SKM-1 treated with dmso at 0.1 percent for 144 hours (cell line): ENCODE measurements at regions not wholly inside any gene's neighbourhood (a gene's known extent, or its start where the extent isn't known, plus 50 kb on each side); places are given as distances from the start of the nearest gene placed in this dataset.

Experiments used
- DNase-seq: peaks from one replicate; lab custom pipeline; 2025; ENCODE audit not compliant: unreplicated experiment; lab: John Stamatoyannopoulos, UW

DNA sequence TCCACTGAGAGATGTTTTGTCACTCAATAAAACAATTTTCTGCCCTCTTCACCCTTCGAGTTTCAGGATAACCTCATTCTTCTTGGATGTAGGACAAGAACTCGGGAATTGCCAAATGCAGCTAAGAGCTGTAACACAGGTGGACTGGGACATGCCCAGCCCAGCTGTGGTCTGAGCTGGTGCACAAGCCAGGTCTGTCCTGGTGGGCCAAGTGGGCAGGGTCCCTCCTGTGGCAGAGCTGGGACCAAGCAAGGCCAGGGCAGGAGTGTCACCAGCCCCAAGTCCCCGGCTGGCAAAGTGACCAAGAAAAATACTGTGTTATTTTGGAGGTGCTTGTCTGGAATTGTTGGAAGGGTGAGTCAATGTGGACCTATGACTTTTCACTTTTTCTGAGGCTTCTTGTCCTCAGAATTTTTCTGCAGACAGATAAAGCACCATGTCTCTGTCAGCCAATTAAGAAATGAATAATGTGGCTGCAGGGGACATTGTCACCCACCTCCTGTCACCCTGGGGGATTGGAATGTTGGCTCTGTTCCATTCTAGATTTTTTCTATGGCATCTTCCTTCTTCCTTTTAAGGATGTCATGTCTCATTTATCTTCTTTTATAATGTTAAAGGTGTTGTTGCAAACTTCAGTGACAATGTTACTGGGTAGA lies 645.2 kb upstream of the EPHA6 start:
- no peak for DNase-seq

DNA sequence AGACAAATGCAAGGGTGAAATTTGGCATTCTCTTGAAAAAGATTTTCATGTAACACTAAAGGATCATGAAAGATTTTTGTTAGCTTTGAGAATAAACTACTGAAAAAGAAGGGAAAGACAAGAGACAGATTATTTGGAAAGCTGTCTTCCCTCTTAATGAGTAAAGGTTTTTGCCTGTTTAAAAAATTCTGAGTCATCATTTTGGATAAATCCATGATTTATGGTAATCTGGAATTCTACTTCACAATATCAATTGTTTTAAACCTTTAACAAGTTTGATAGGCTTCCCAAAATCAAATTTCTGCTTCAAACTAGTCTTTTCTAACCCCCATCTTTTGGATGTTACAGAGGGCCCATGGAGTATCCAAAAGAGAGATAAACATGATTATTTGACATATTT lies 641.5 kb upstream of the EPHA6 start:
- no peak for DNase-seq

DNA sequence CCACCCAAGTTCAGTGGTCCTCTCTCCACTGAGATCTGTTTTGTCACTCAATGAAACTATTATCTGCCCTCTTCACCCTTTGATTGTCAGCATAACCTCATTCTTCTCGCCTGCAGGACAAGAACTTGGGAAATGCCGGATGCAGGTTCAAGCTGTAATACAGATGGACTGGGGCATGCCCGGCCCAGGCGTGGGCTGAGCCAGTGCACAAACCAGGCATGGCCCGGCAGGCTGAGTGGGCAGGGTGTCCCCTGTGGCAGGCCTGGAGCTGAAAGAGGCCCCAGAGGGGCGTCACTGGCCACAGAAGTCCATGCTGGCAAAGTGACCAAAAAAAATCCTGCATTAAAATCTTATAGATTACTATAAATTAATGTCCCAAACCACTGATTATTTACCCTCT lies 638.9 kb upstream of the EPHA6 start:
- DNase-seq = no peak

DNA sequence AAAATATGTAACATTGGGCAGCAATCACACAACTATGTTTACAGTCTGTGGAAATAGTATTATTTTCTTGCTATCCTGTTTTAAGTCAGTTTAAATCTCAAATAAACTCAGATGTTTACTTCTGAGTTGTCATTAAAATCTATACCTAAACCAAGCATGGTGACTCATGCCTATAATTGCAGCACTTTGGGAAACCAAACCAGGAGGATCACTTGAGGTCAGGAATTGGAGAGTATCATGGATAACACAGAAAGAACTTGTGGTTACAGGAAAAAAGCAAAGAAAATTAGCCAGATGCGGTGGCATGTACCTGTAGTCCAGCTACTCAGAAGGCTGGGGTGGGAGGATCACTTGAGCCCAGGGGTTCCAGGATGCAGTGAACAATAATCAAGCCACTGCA lies 631.6 kb upstream of the EPHA6 start:
- DNase-seq = no peak

DNA sequence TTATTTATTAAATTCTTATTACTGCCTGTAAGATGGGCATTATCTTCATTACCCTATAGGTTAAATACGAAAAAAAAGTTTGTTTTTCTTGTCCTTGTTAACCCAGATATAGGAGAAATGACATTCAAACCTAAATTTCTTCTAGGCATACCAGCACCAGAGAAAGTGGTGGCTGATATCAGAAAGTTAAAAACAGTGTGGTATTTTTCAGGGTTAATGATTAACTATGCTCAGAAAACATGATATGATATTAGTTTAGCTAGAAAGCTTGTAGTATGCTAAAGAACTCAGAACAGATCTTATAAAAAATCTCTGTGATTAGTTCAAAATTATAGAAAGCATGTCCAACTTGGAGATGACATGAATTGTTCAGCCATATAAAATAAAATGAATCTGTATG lies 630.5 kb upstream of the EPHA6 start:
- no peak for DNase-seq

DNA sequence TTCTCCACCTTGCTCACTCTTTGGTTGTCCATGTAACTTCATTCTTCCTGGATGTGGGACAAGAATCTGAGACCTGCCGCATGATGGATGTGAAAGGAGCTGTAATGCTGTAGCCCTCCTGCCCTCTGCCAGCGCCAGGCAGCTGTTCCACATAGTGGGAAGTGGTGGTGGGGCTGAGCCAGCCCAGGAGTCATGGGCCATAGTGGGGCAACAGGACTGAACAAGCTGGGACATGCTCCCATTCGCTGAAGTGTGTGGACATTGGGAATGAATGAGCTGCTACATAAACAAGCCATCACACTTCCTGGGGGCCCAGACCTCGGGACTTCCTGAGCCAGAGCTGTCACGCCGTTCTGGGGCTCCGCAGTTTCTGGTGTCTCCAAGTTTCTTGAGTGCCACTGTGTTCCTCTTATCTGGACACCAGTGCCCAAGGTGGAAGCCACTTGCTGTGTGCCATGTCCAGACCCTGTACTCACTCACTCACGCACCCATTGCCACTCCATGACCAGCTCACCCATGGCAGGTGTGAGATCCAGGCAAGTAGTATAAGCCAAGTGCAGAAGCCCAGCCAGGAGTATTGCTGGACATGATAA lies 624.3 kb upstream of the EPHA6 start:
- no peak for DNase-seq

DNA sequence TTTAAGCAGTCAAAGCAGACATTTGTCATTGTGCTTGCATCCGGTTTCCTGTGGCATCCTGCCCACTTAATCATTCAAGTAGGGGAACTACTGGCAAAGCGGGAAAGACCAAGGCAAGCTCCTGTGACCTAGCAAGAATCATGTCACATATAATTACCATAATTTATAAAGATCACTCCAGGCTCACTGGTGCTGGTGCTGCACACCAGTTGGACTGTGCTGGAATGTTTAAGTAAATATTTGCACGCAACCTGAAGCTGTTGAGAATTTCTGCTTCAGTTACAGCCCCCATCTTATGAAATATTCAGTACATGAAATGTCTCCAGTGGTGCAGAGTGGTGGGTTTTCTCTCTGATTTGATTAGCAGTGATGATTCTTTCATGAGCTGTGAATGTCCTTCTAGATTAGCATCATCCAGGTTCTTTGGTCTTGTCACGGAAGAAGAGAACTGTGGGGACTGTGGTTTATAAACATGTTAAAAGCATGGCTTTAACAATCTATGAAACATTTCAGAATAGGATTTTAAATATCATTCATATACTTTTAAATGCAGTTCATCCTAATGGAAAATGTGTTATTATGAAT lies 621.3 kb upstream of the EPHA6 start:
- no peak for DNase-seq

DNA sequence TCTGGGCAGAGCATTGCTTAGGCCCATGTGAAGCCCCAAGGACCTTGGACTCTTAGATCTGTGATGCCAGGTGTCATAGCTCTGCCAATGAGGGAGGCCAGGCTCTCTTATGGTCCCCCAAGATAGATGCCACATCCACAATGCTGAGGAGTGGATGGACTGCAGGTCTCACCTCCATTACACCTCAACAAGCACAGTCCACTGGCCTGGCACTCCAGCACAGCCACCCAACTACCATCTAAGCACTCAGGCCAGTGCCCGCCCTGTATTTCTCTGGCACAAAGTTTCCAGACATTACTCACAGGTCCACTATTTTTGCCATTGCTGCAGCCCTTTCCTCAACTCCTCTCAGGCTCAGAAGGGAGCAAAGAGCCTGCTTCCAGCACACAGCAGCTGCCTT lies 613.5 kb upstream of the EPHA6 start:
- no peak for DNase-seq

DNA sequence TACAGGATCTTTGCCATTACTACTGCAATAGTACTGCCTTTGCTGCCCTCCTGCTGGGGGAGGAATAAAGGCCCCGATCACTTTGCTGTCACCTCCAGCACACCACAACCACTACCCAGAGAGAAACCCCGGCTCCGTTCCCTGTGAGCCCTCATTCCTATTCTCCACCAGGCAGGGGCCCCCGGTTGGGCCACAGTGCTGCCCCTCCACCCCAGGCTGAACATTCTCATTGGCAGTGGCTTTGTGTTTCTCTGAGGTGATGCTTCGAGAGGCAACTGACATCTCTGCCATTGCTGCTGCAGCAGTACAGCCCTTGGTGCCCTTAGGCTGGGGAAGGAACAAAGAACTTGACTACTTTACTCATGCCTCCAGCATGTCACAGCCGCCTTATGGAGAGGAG lies 612.9 kb upstream of the EPHA6 start:
- no peak for DNase-seq

DNA sequence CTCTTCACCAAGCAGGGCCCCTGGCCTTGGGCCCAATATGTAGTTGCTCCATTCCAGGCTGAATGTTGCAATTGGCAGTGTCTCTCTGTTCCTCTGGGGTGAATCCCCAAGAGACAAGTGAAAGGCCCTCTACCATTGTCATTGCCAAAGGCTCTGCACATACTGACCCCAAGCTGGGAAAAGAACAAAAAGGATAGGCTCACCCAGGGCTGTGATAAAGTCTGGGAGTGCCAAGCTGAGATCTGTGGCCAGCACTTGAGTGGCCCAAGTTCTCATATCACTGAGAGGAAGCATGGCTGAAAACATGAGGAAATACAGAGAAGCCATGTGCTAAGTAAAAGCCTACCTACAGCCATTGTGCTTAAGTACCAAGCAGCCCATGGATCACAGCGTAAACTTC lies 612.2 kb upstream of the EPHA6 start:
- no peak for DNase-seq

DNA sequence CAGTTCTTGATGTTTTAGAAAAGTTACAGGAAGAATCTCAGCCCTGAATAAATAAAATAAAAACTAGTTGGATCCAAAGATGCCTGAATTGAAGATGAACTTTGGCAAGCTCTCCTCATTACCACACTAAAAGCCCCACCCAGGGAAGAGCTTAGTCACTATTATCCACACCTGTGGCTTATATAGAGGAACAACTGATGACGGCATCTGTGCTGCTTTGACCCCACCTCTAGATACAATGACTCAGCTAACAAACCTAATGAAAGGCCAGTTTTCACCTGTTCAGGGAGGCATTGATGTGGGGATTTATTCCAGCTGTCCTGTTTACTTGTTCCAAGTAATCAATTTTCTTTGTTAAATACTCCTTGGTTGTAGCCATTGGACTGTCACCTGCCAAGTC lies 604.7 kb upstream of the EPHA6 start:
- DNase-seq = no peak

DNA sequence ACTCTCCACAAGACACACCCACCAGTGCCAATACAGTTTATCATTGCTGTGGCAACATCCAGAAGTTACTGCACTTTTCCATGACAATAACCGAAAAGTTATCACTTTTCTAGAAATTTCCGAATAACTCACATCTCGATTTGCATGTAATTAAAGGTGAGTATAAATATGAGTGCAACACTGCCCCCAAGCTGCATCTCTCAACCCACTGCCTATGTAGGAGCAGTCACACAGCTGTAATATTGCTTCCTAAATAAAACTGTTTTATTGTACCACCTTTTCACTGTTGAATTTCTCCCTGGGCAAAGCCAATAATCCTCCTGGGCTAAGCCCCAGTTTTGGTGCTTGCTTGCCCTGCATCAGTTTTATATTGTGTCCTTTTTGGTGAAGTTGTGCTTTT lies 601.0 kb upstream of the EPHA6 start:
- no peak for DNase-seq

DNA sequence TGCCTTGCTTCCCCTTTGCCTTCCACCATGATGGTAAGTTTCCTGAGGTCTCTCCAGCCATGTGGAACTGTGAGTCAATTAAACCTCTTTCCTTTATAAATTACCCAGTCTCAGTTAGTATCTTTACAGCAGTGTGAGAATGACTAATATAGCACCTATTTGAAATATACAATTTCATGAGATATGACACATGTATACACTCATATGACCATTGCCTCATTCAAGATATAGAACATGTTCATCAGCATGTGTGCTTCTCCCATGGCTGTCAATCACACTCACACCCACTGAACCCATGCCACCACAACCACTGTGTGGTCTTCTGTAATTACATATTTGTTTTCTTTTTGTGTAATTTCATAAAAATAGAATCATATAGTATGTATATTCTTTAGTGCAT lies 599.5 kb upstream of the EPHA6 start:
- no peak for DNase-seq

DNA sequence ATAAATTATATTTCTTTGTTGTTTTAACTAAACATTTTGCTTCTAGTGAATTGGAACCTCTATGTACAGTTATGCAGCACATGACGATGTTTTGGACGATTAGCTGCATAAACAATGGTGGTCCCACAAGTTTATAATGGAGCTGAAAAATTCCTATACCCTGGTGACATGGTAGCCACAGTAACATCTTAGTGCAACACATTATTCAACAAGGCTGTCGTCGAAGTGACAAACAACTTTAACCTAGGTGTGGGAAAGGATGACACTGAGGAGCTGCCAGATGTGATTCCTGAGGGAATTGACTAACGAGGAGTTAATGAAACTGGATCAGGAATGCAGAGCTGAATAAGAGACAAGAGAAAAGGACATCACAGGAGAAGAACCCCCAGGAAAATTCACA lies 588.9 kb upstream of the EPHA6 start:
- DNase-seq = no peak

DNA sequence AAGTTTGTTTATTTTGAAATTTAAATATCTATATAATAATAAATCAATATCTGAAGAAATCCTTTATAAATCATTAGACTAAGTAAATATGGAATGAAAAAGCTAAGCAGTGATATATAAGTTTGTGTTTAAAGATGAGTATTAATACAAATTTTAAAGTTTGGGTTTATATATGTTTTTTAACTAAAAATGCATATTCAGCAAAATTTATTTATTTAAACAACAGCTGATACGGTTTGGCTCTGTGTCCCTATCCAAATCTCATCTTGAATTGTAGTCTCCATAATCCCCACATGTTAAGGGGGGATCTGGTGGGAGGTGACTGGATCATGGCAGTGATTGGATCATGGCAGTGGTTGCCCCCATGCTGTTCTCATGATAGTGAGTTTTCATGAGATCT lies 580.7 kb upstream of the EPHA6 start:
- DNase-seq = no peak

DNA sequence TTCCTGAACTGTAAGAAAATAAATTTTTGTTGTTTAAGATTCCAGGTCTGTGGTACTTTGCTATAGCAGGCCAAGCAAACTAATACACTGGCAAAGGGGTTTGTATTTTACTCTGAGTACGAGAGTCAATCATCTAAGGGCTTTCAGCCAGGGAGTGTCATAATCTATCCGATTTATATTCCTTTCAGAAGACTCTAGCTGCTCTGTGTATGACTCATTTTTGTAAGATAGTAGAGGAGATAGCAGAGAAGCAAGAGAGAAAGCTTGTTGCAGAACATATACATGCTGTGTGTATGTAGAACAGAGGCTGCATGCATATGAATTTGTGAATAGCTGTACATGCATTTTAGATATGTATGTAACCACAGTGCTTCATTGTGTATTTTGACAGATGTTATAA lies 577.9 kb upstream of the EPHA6 start:
- DNase-seq = no peak

DNA sequence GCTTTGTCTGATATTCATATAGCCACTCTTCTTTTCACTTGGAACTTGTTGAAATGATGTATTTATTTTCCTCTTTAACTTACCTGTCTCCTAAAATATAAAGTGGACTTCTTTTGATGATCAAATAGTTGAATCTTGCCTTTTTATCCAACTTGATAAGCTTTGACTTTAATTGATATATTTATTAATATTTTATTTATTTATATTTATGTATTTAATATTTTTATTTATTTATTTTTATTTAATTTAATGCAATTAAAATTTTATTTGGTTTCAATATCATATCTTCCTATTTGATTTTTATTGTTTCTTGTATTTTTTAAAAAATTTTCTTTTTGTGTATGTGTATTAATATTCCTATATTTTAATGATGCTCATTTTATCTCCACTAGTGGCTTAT lies 555.1 kb upstream of the EPHA6 start:
- no peak for DNase-seq

DNA sequence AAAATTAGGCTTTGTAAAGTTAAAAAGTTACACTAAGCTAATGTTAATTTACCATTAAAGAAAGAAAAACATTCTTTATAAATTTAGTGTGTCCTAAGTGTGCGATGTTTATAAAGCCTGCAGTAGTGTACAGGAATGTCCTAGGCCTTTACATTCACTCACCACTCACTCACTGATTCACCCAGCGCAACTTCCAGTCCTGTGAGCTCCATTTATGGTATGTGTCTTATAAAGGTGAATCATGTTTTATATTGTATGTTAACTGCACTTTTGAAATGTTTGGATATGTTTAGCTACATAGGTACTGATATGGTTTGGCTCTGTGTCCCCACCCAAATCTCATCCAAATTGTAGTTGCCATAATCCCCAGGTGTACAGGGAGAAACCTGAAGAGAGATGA lies 549.7 kb upstream of the EPHA6 start:
- DNase-seq = no peak

DNA sequence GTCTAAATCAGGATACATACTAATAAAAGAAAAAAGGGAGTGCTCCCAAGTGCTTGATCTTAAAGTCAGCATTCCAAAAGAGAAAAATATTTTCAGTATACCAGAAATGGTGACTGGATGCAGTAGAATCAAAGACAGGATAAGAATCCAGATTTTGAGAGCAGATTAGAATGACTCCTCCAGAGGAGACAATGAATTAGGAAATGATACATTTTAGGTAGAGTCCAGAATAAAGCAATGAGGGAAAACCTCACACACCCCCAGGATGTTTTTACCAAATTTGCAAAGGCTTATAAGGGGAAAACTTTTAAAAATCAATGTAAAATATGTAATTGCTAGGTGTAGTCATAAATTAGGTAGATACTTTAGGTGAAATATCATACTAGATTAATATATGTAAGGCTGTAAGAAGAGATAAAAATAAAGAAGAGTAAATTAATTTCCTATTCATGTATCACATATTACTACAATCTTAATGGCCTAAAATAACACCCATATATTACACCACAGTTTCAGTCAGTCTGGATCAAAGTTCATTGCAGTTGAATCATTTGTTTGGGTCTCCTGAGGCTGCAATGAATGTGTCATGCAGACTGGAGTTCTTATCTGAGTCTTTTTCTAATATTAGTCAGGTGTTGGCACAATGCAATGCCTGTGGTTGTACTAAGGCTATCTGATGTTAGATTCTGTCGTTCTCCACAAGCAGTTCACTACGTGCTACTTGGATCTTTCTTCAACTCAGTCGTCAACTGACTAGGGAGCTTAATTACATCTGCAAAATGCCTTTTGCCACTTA lies 547.8 kb upstream of the EPHA6 start:
- DNase-seq = no peak

DNA sequence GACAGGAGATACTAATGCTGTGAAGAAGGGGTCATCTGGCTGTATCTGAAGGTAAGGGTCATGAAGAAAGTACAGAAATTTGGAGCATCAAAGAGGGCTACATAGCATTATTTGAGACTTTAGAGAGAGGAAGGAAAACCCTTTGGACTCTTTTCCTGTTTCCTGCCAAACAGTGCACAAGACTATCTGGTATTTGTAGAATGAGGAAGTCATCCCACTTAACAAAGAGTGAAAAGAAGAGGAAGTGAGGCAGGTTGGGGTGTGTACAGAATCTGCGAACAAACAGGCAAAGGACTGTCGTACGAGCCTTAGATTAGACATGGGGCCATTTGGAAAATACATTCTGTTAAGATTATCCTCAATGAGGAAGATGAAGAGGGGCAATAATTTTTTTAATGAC lies 546.8 kb upstream of the EPHA6 start:
- DNase-seq = peak; percentile 50

DNA sequence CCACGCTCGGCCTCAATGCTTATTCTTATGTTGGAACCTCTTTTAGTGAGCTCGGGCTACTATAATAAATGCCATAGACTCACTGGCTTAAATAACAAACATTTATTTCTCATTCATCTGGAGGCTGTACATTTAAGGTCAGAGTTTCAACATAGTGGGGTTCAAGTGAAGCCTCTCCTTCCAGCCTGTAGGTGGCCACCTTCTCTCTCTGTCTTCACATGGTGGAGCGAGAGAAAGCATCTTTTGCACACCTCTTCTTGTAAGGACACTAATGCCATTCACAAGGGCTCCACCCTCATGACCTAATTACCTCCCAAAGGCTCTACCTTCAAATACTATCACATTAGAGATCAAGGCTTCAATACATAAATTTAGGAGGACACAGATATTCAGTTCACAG lies 520.3 kb upstream of the EPHA6 start:
- DNase-seq = no peak

DNA sequence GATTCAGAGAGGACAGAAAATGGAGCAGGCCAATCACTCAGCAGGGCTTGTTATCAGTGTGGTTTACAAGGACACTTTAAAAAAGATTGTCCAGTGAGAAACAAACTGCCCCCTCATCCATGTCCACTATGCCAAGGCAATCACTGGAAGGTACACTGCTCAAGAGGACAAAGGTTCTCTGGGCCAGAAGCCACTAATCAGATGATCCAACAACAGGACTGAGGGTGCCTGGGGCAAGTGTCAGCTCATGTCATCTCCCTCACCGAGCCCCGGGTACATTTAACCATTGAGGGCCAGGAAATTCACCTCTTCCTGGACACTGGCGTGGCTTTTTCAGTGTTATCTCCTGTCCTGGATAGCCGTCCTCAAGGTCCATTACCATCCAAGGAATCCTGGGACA lies 513.7 kb upstream of the EPHA6 start:
- no peak for DNase-seq
